Activated gamma-delta T cell treated with Interleukin-2 at 50 U/mL for 16 hours (primary cell): ENCODE measurements at regions not wholly inside any gene's neighbourhood (a gene's known extent, or its start where the extent isn't known, plus 50 kb on each side); places are given as distances from the start of the nearest gene placed in this dataset.
"Not testable (repeated sequence)": the region's sequence is repeated elsewhere in the genome, so short reads cannot be mapped to it uniquely, and the experiment has no call there.

Experiments used
- DNase-seq: peaks from one replicate; pipeline ENCODE4 v3.0.0-alpha.2; 2020

DNA sequence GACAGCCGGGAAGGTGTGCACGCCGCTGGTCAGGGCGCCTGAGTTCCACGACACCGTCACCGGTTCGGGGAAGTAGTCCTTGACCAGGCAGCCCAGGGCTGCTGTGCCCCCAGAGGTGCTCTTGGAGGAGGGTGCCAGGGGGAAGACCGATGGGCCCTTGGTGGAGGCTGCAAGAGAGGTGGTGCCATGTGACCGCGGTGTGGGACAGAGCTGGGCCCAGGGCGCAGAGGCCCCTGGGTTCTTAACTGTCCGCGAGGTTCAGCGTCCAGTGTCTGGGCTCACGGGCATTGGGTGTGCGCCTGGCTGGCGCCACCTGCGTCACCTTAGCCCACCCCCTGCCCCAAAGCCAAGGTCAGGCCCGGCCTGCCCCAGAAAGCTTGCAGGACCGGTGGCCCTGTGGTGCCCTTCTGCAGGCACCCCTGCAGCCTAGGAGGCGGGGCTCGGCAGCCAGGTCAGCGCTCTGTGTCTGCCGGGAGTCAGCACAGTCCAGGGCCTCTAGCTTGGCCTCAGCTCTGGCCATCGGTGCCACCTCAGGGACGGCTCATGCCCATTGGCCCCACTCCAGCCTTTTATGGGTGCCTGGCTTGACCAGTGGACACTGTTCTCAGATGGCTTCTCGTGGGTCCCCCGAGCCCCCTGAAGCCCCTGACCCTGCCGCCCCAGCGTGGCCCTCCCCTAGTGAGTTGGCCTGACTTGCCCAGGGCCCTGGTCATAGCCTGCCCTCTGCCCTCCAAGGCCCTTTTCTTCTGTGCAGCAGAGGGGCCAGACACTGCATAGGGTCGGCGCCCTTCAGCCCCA, 216.7 kb downstream of the TMEM121 start:
- DNase-seq: not testable (repeated sequence)

DNA sequence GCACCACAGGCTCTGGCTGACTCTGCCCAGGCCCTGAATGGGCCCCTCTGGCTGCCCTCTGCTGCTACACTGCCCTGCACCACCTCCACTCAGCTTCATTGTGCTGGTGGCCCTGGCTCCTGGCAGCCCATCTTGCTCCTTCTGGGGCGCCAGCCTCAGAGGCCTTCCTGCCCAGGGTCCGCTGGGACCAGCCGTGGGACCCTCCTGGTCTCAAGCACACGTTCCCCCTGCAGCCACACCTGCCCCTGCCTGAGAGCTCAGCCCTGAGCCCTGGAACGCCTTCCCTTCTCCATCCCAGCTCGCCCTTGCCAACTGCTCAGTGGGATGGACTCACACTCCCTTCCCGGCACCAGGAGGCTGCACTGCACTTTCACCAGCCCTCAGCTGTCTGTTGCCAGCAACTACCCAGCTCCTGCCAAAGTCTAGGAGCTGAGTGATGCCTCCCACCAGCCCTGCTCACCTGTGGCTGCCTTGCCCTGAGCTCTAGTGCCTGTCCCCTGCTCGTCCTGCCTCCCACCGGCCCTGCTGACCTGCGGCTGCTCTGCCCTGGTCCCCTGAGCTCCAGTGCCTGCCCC, 217.9 kb downstream of the TMEM121 start:
- not testable (repeated sequence) for DNase-seq

DNA sequence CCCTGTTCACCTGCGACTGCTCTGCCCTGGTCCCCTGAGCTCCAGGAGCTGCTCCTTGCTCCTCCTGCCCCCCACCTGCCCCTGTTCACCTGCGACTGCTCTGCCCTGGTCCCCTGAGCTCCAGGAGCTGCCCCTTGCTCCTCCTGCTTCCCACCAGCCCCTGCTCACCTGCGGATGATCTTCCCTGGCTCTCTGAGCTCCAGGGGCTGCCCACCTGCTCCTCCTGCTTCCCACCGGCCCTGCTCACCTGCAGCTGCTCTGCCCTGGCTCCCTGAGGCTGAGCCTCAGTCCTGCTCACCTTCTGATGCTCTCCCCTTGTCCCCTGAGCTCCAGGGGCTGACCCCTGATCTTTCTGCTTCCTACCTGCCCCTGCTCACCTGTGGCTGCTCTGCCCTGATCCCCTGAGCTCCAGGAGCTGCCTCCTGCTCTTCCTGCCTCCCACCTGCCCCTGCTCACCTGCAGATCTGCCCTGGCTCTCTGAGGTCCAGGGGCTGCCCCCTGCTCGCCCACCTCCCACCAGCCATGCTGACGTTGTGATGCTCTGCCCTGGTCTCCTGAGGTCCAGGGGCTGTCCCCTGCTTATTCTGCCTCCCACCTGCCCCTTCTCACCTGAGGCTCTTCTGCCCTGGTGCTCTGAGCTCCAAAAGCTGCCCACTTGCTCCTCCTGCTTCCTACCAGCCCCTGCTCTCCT, 219.2 kb downstream of the TMEM121 start:
- DNase-seq: no peak

DNA sequence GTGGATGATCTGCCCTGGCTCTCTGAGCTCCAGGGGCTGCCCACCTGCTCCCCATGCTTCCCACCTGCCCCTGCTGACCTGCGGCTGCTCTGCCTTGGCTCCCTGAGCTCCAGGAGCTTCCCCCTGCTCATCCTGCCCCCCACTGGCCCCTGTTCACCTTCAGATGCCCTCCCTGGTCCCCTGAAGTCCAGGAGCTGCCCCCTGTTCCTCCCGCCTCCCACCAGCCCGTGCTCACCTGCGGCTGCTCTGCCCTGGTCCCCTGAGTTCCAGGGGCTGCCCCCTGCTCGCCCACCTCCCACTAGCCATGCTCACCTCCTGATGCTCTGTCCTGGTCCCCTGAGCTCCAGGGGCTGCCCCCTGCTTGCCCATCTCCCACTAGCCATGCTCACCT, 219.7 kb downstream of the TMEM121 start:
- DNase-seq: no peak

DNA sequence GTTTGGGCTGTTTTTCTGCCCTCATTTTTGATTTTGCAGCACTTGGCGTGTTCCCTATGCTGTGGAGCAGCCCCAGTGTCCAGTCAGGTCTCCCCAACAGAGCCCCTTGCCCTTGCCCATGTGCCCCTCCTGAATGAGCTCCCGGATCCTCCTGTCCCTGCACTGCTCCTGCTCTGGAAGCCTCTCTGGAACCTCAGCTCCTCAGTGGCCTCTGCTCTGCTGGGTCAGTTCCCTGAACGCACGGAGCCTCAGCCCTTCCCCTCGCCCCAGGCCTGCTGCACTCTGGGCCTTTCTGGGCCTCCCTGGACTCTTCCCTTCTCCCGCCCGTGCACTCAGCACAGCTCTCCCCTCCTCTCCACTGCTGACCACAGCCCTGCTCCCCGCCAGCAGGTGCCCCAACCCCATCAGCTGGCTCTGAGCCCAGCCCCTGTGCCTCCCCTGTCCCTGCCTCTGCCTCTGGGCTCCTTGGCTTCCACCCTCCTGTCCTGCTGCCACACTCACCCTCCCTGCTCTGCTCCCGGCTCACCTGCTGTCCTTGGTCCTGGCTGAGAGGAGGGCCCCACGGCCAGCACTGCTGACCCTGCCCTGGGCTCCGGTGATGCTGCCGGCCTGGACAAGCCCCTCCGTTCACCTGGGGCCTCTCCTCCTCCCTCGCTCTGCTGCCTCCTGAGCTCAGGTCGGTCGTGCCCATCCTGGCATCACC, 220.6 kb downstream of the TMEM121 start:
- not testable (repeated sequence) for DNase-seq

DNA sequence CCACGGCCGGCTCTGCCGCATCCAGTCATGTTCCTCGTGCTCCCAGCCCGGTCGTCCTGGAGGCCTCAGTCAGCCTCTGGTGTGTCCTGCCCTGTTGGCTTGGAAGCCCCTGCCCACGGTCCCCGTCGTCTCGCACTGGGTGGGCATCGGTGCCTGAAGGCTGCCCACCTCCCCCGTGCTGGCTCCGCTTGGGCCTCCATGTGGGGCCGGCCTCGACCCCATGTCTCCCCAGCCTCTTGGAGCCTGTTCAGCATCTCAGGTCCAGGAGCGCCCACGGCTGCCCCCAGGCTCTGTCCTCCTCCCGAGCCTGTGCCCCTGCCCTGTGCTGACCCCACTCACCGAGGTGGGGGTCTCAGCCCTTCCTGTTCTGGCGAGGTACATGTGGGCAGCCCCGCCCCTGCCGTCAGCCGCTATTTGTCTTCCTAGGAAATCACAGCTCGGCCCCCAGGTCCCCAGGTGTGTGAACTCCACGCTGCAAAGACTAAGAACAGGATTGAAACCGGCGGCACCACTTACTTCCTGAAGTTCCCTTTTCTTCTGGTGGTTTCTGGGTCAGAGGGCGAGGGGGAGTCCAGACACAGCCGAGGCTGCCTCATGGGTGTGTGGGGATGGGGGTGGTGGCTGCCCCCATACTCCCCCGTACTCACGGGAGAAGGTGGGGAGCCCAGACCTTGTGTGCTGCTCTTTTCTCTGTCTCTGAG, 221.3 kb downstream of the TMEM121 start:
- DNase-seq: not testable (repeated sequence)

DNA sequence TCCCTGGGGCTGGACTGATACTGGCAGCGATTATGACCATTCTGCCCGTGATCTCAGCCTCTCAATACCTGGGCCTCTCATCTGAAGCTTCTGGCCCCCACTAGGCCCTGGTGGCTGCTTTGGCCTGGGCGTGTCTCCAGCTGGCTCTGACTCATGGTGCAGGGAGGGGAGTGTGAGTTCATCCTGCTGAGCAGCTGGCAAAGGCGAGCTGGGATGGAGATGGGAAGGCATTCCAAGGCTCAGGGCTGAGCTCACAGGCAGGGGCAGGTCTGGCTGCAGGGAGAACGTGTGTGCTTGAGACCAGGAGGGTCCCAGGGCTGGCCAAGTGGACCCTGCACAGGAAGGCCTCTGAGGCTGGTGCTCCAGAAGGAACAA, 221.8 kb downstream of the TMEM121 start:
- no peak for DNase-seq

DNA sequence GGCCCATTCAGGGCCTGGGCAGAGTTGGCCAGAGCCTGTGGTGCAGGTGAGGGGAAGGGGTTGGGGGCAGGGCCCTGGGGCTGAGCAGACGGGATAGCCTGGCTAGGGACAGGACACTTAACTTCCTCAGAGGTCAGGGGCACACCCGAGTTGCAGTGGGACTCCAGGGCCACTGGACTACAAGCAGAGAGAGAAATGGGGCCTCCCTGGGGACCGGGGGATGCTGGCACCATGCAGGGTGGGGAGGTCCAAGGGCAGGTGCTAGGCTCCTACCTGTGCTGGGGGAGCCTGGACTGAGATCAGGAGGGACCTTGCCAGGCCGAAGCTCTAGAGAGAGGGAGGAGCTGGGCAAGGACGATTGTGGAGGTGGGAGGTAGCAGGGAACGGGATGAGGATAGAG, 222.3 kb downstream of the TMEM121 start:
- not testable (repeated sequence) for DNase-seq

DNA sequence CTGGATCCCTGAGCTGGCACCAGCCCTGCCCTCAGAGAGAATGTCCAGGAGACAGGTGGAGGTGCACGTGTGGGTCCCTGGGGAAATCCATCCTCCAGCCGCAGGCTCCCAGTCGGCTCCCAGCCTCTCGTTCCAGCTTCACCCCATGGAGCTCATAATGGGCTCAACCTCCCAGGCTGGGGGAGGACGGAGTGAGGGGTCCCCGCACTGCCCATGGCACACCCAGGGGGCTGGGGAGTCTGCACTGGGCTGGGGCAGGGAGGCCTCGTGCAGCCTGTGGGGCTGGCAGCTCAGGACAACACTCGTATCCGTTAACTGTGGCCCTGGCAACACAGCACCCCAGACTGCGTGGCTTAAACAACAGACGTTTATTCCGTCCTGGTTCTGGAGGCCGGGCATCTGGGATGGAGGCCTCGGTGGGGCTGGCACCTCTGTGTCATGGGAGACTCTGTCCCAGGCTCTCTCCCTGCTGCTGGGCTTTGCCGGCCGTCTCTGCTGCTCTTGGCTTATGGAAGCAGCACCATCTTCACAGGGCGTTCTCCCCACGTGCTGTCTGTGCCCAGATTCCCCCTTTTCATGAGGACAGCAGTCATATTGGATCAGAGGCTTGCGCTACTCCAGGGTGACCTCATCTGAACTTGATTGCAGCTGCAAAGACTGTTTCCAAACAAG, 223.6 kb downstream of the TMEM121 start:
- not testable (repeated sequence) for DNase-seq

DNA sequence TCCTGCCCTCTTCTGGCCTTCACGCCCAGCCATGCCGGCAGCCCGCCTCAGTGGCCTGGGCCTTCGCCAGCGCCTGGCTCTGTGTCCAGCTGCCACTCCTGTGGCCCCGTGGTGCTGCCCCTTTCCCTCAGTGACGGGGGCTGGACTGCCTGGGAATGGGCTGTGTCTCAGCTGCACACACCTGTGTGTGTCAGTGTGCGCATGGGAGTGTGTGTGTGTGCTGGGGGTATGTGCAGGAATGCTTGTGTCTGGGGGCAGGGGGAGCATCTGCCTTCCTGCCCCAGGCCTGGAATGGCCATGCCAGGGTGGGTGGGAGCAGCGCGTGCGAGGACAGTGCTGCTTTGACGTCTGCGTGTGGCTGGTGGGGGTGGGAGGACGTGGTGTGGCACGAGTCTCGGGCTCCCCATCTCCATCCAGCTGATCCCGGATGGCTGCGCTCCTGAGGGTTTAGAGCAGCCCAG, 224.9 kb downstream of the TMEM121 start:
- not testable (repeated sequence) for DNase-seq

DNA sequence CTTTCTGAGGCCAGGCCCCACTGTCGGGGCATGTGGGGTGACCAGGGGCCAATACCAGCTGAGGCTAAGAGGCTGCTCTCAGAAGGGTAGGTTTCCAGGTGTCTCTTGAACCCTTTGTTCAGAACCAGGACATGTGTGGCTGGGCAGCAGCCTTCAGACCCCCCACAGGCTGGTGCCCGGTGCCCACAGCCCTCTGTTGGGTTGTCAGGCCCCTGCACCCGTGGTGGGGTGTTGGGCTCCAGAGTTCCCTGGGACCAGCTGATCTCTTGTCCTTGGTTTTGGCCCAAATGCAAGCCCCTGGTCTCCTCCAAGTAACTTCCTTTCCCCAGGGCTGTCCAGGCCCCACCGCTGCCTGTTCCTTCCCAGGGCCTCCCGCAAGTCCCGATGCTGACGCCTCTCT, 226.0 kb downstream of the TMEM121 start:
- not testable (repeated sequence) for DNase-seq

DNA sequence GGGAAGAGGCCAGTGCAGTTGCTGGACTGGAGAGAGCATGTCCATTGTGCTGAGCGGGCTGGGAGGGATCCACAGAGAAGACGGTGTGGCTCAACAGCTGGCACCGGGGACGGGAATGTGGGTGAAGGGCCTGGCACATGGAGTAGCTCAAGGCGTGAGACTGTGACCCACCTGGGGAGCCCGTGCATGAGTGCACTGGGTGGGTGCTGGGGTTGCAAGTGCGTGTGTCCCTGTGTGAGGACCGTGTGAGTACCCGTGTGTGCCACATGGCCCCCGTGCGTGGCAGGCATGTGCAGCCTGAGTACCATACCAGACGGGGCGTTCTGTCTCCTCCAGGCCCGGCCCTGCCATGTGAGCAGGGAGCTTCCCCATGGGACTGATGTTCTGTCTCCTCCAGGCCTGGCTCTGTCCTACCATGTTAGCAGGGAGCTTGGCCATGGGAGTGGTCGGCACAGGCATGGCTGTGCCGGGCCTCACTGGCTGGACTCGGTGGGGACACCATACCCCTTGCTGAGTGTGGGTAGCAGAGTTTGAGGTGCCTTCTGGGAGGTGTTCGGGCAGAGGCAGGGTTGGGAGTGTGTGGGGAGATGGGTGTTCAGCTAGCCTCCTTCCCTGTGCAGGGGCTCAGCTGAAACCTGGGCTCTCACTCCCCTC, 234.4 kb downstream of the TMEM121 start:
- DNase-seq: no peak

DNA sequence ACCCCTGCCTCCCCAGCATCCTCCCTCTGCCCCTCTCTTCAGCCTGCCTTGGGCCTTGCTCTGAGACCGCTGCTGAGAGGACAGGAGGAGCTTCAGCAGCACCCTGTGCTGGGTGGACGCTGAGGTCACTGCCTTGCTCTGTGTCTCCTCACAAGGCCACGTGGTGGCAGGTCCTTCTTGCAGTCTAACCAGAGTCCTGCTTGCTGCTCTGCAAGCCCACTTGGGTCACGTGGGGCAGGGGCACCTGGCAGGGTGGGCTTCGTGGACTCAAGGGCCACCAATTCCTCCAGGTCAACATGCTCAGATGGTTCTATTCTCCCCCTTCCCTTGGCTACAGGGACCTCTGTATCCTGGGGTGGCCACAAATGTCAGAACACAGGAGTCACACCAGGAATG, 235.0 kb downstream of the TMEM121 start:
- not testable (repeated sequence) for DNase-seq

DNA sequence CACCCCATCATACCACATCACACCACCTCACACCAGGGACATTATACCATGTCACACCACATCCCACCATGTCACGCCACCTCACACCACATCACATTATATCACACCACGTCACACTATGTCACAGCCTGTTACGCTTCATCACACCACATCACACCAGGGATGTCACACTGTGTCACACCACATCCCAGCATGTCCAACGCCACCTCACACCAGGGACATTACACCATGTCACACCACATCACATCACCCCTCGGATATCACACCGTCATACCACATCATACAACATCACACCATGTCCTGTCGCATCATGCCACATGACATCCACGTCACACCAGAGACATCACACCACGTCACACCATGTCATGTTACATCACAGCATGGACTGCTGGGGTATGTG, 235.5 kb downstream of the TMEM121 start:
- no peak for DNase-seq

DNA sequence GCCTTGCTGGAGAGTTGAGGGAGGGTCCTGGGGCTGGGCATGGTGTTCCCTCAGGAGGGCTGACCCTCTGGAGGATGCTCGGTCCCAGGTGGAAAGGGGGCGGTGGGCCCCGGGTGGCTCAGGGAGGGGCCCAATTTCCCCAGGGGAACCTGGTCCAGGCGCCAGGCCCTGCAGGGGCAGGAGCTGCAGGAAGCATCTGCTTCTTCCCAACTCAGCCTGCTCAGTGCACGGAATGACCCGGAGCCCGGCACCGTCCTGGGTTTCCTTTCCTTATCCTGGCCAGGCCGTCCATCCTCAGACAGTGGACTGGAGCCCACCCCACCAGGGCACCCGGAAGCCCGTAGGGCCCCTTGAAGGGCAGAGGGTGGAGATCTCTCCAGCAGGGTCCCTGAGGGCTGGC, 235.9 kb downstream of the TMEM121 start:
- not testable (repeated sequence) for DNase-seq

DNA sequence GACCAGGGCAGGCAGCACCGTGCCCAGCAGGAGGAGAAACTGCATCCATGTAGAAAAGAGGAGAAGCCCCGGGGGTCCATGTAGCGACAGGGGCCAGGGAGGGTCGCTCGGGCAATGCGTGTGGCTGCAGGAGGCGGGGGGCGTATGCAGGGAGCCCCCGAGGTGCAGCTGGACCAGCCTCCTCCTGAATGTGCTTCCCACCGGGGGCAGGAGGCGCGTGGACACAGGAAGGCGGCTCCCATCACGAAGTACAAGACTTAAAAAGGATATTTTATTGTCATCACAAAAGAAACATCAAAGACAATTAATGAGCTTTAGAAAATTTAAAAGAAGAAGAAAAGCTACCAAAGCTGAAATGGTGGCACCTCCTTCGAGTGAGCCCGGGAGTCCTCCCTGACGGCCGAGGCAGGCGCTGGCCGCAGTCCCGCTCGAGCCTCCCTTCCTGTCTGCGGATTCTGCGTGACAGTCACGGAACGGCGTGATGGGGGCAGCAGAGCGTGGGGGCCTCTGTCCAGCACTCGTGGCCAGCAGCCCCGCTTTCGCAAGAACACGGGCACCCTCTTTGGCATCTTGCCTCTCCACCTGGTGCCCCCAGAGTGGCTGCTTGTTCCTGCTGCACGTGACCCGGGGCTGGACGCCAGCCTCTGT, 238.0 kb downstream of the TMEM121 start:
- not testable (repeated sequence) for DNase-seq

DNA sequence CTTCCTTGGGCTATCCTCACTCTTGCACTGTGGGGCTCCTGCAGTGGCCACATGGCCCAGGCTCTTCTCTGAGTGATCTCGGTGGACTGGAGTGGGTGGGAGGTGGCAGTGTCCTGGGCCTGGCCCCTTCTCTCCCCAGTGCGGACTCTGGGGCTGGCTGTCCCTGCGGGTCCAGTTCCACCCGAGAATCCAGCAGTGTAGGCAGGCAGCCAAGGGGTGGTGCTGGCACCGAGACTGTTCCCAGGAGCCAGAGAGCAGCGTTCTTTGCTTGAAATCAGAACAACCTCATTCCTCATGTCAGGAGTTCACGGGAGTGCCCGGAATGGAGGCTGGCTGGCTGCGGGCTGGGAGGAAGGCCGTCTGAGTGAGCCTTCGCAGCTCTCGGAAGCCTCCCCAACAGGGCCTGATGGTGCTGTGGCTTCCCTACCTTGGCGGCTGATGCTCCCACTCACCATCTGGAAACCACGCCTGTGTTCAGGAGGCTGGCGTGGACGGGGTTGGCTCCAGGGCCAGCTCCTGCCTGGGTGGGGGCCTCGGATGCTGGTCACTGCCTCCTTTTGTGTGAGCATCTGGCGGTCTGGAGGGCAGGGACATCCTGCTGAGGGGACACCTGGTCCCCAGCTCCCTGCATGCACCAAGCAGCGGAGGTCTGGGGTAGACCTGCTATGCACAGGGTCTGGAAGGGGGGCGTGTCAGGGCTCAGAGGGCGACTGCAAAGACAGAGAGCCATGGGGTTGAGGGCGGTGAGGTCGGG, 238.9 kb downstream of the TMEM121 start:
- DNase-seq: not testable (repeated sequence)

DNA sequence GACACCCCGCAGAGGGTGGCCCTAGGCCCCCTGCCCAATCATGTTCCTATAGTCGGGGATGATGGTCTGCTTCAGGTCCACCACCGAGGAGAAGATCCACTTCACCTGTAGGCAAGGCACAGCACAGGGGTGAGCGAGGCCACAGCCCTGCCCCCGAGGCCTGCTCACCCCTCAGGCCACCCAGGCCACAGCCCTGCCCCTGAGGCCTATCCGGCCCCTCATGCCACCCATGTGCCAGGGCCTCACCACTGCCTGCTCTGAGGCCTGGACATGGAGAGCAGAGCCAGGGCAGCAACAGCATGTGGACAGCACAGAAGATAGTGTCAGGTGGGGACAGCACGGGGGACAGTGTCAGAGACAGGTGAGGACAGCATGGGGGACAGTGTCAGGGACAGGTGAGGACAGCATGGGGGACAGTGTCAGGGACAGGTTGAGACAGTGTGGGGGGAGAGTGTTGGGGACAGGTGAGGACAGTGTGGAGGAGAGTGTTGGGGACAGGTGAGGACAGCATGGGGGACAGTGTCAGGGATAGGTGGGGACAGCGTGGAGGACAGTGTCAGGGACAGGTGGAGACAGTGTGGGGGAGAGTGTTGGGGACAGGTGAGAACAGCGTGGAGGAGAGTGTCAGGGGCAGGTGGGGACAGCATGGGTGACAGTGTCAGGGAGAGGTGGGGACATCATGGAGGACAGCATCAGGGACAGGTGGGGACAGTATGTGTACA, 239.7 kb downstream of the TMEM121 start:
- DNase-seq: no peak

DNA sequence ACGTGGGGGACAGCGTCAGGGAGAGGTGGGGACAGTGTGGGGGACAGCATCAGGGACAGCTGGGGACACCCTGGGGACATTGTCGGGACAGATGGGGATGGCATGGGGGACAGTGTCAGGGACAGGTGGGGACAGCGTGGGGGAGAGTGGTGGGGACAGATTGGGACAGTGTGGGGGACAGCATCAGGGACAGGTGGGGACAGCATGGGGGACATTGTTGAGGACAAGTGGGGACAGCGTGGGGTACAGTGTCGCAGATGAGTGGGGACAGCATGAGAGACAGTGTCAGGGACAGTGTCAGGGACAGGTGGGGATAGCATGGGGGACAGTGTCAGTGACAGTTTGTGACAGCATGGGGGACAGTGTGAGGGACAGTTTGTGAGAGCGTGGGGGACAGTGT, 240.9 kb downstream of the TMEM121 start:
- no peak for DNase-seq
